Hepatocyte (in vitro differentiated cells): ENCODE measurements at regions not wholly inside any gene's neighbourhood (a gene's known extent, or its start where the extent isn't known, plus 50 kb on each side); places are given as distances from the start of the nearest gene placed in this dataset.

Experiments used
- DNase-seq: peaks from one replicate; pipeline ENCODE4 v3.0.0-alpha.2; 2016; ENCODE audit warnings: low spot score
- H2AFZ ChIP-seq: fragments of 200-600 bp; sonication (generic); 2 replicates; pipeline ENCODE4 v1.6.0; 2016; ENCODE audit warnings: antibody characterized with exemption, mild to moderate bottlenecking
- H3K27ac ChIP-seq: fragments of 200-600 bp; sonication (generic); 2 replicates; pipeline ENCODE4 v1.5.1; 2016; ENCODE audit warnings: mild to moderate bottlenecking
- H3K27me3 ChIP-seq: fragments of 200-600 bp; sonication (generic); 2 replicates; pipeline ENCODE4 v1.6.1; 2016
- H3K36me3 ChIP-seq: fragments of 200-600 bp; sonication (generic); replicated peaks from 2 replicates; pipeline ENCODE4 v1.5.1; 2016; ENCODE audit warnings: low read depth; ENCODE audit not compliant: insufficient read depth
- H3K4me1 ChIP-seq: fragments of 200-600 bp; sonication (generic); 2 replicates; pipeline ENCODE4 v1.5.1; 2016; ENCODE audit warnings: mild to moderate bottlenecking, moderate library complexity; ENCODE audit not compliant: insufficient read depth
- H3K4me2 ChIP-seq: fragments of 200-600 bp; sonication (generic); 2 replicates; pipeline ENCODE4 v1.6.0; 2016
- H3K4me3 ChIP-seq: fragments of 200-600 bp; sonication (generic); 2 replicates; pipeline ENCODE4 v1.5.1; 2016; ENCODE audit warnings: mild to moderate bottlenecking
- H3K79me2 ChIP-seq: fragments of 200-600 bp; sonication (generic); 2 replicates; pipeline ENCODE4 v1.6.0; 2017; ENCODE audit warnings: mild to moderate bottlenecking
- H3K9me2 ChIP-seq: fragments of 200-600 bp; sonication (generic); replicated peaks from 2 replicates; pipeline ENCODE4 v1.6.0; 2017; ENCODE audit warnings: mild to moderate bottlenecking; ENCODE audit not compliant: insufficient read depth
- H3K9me3 ChIP-seq: fragments of 200-600 bp; sonication (generic); 2 replicates; pipeline ENCODE4 v1.5.1; 2016; ENCODE audit warnings: low read depth, mild to moderate bottlenecking
- H4K20me1 ChIP-seq: fragments of 200-600 bp; sonication (generic); 2 replicates; pipeline ENCODE4 v1.6.0; 2016; ENCODE audit warnings: mild to moderate bottlenecking; ENCODE audit not compliant: insufficient read depth, poor library complexity, severe bottlenecking
- EZH2 ChIP-seq: fragments of 200-600 bp; sonication (generic); IDR thresholded peaks from 2 replicates; pipeline ENCODE4 v1.6.1; 2016; ENCODE audit warnings: antibody characterized with exemption, mild to moderate bottlenecking, borderline replicate concordance
- EZH2phosphoT487 ChIP-seq: fragments of 200-600 bp; sonication (generic); IDR thresholded peaks from one replicate; pipeline ENCODE4 v1.6.1; 2018; ENCODE audit warnings: antibody characterized with exemption, mild to moderate bottlenecking, low read depth, moderate library complexity; ENCODE audit not compliant: unreplicated experiment, severe bottlenecking
- WGBS: methylation state at CpG from one replicate; pipeline ENCODE4 v1.1.6; 2016; ENCODE audit warnings: low lambda C conversion rate; ENCODE audit errors: missing lambda C conversion rate; 5-methylcytosine and 5-hydroxymethylcytosine counted together
- TF ChIP-seq, protein P1 (sequence below): fragments of 200-600 bp; sonication (generic); IDR thresholded peaks from 2 replicates; pipeline ENCODE4 v1.5.1; 2016; ENCODE audit warnings: antibody characterized with exemption, mild to moderate bottlenecking; ENCODE audit not compliant: poor library complexity

DNA sequence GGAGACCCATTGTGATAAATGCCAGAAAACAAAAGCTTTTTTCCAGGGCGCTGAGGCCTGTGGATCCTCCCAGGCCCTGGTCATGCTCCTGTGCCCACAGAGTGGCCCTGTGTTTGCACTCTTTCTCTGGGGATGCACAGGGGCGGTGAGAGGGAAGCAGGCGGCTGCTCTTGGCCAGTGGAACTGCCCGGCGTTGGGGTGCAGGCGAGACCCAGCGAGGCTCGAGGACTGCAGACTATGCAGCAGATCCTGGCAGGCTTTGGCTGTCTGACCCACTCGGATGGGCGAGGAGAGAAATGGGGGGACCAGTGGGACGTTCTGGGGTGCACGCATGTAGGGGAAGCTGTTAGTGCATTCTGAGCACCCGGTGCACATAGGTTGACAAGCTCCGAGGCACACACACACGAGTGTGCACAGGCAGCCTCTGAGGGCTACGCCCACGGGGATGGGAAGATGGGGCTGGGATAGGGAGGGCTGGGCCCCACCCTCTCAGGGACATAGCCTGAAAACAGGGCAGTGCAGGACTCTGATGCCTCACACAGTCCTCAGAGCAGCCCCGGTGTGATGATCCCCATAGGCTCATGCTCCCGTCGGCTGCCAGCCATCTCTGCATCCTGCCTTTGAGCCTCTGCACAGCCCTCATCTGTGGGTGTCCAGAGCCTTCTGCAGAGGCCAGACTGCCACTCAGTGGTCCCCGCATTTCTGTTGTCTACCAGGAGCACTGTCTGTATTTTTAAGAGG lies 1233.5 kb downstream of the BRD1 start:
- Histone ChIP-seq H3K9me3 (no peaks in the 10 kb centered on the region), H3K4me1 (no peaks in the 10 kb centered on the region), H4K20me1 (no peaks in the 10 kb centered on the region), H3K9me2 (no peaks in the 10 kb centered on the region), H2AFZ (no peak overlapping the region), H3K36me3 (no peaks in the 10 kb centered on the region), H3K79me2 (no peaks in the 10 kb centered on the region), H3K4me3 (no peak overlapping the region), H3K27me3 (no peaks in the 10 kb centered on the region), H3K4me2 (no peak overlapping the region), H3K27ac (no peak overlapping the region)
- DNase-seq: no peak
- TF ChIP-seq EZH2phosphoT487 (no peak), EZH2 (no peak)
- WGBS: 95% methylated on average over 20 of the region's 21 CpGs

- no peak overlapping the region for H3K4me3 ChIP-seq
- no peaks in the 10 kb centered on the region for H3K79me2 ChIP-seq
- no peaks in the 10 kb centered on the region for H3K27me3 ChIP-seq
- TF ChIP-seq, protein P1, sequence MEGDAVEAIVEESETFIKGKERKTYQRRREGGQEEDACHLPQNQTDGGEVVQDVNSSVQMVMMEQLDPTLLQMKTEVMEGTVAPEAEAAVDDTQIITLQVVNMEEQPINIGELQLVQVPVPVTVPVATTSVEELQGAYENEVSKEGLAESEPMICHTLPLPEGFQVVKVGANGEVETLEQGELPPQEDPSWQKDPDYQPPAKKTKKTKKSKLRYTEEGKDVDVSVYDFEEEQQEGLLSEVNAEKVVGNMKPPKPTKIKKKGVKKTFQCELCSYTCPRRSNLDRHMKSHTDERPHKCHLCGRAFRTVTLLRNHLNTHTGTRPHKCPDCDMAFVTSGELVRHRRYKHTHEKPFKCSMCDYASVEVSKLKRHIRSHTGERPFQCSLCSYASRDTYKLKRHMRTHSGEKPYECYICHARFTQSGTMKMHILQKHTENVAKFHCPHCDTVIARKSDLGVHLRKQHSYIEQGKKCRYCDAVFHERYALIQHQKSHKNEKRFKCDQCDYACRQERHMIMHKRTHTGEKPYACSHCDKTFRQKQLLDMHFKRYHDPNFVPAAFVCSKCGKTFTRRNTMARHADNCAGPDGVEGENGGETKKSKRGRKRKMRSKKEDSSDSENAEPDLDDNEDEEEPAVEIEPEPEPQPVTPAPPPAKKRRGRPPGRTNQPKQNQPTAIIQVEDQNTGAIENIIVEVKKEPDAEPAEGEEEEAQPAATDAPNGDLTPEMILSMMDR: no peak
- TF ChIP-seq EZH2 (no peak), EZH2phosphoT487 (no peak)
- no peak for DNase-seq
- 97% methylated on average over 14 of the region's 15 CpGs for WGBS
- no peak overlapping the region for H2AFZ ChIP-seq
- H4K20me1 ChIP-seq: no peaks in the 10 kb centered on the region
- H3K9me3 ChIP-seq: no peaks in the 10 kb centered on the region
- no peaks in the 10 kb centered on the region for H3K36me3 ChIP-seq
- H3K4me1 ChIP-seq: no peaks in the 10 kb centered on the region
- H3K27ac ChIP-seq: no peak overlapping the region
- H3K9me2 ChIP-seq: no peaks in the 10 kb centered on the region
- no peak overlapping the region for H3K4me2 ChIP-seq
Measured at GRCh38 chr22:48593551-48593950, 1234.1 kb downstream of the BRD1 start.

- DNase-seq: no peak
- Histone ChIP-seq H3K27ac (no peak overlapping the region), H4K20me1 (no peaks in the 10 kb centered on the region), H3K4me1 (no peaks in the 10 kb centered on the region), H3K36me3 (no peaks in the 10 kb centered on the region), H3K4me3 (no peak overlapping the region), H3K9me2 (no peaks in the 10 kb centered on the region), H3K79me2 (no peaks in the 10 kb centered on the region), H3K9me3 (no peaks in the 10 kb centered on the region), H3K4me2 (no peak overlapping the region), H3K27me3 (no peaks in the 10 kb centered on the region), H2AFZ (no peak overlapping the region)
- TF ChIP-seq EZH2 (no peak), EZH2phosphoT487 (no peak)
- 96% methylated on average over 17 of the region's 17 CpGs for WGBS
Measured at GRCh38 chr22:48592931-48593330, 1234.7 kb downstream of the BRD1 start.

DNA sequence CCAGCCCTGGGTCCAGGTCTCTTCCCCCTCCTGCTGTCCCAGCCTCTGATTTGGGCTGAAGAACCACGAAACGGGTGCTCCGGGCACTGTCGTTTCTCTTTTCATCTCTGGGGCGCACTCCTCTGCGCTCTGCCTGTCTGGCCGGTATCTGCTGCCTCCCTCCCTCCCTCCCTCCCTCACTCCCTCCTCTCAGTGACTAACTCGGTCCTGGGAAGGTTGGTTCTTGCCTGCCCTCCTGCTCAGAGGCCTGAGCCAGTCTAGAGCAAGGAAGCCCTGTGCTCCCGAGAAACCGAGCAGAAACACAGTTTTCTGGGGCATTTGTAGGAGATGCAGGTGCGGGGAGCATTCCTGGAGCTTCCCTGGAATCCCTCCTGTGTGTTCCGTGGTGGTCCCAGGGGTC lies 1235.2 kb downstream of the BRD1 start:
- H4K20me1 ChIP-seq: no peaks in the 10 kb centered on the region
- 78% methylated on average over 6 of the region's 12 CpGs for WGBS
- H3K4me3 ChIP-seq: no peak overlapping the region
- H3K36me3 ChIP-seq: no peaks in the 10 kb centered on the region
- no peaks in the 10 kb centered on the region for H3K4me1 ChIP-seq
- no peaks in the 10 kb centered on the region for H3K9me3 ChIP-seq
- TF ChIP-seq, protein P1: no peak
- TF ChIP-seq EZH2 (no peak), EZH2phosphoT487 (no peak)
- no peaks in the 10 kb centered on the region for H3K27me3 ChIP-seq
- no peak for DNase-seq
- H3K4me2 ChIP-seq: no peak overlapping the region
- H3K27ac ChIP-seq: no peak overlapping the region
- H3K79me2 ChIP-seq: no peaks in the 10 kb centered on the region
- no peaks in the 10 kb centered on the region for H3K9me2 ChIP-seq
- H2AFZ ChIP-seq: no peak overlapping the region
